GM21737 (cell line): ENCODE measurements at regions not wholly inside any gene's neighbourhood (a gene's known extent, or its start where the extent isn't known, plus 50 kb on each side); places are given as distances from the start of the nearest gene placed in this dataset.

Experiments used
- ATAC-seq: cut with Tn5 transposase; IDR thresholded peaks from one replicate; pipeline ENCODE4 v1.9.1; 2021; ENCODE audit warnings: mild to moderate bottlenecking, moderate library complexity; ENCODE audit not compliant: unreplicated experiment

GRCh38 chr1:234668577-234668955 is 58.6 kb upstream of the IRF2BP2 start:
- no peak for ATAC-seq

- no peak for ATAC-seq
Observed at GRCh38 chr1:234667600-234668576, 57.9 kb upstream of the IRF2BP2 start.

- ATAC-seq, result no peak
Observed at GRCh38 chr1:234666761-234667160, 56.8 kb upstream of the IRF2BP2 start.

GRCh38 chr1:234665975-234666605 is 56.1 kb upstream of the IRF2BP2 start:
- ATAC-seq, result no peak

GRCh38 chr1:234662148-234662547 is 52.2 kb upstream of the IRF2BP2 start:
- no peak for ATAC-seq

GRCh38 chr1:234661317-234661928 is 51.4 kb upstream of the IRF2BP2 start:
- no peak for ATAC-seq

GRCh38 chr1:234660536-234661316 is 50.7 kb upstream of the IRF2BP2 start:
- ATAC-seq, result no peak
